ENCODE measurements at regions not wholly inside any gene's neighbourhood (a gene's known extent, or its start where the extent isn't known, plus 50 kb on each side); places are given as distances from the start of the nearest gene placed in this dataset.
"Not testable (repeated sequence)": the region's sequence is repeated elsewhere in the genome, so short reads cannot be mapped to it uniquely, and the experiment has no call there.

DNA sequence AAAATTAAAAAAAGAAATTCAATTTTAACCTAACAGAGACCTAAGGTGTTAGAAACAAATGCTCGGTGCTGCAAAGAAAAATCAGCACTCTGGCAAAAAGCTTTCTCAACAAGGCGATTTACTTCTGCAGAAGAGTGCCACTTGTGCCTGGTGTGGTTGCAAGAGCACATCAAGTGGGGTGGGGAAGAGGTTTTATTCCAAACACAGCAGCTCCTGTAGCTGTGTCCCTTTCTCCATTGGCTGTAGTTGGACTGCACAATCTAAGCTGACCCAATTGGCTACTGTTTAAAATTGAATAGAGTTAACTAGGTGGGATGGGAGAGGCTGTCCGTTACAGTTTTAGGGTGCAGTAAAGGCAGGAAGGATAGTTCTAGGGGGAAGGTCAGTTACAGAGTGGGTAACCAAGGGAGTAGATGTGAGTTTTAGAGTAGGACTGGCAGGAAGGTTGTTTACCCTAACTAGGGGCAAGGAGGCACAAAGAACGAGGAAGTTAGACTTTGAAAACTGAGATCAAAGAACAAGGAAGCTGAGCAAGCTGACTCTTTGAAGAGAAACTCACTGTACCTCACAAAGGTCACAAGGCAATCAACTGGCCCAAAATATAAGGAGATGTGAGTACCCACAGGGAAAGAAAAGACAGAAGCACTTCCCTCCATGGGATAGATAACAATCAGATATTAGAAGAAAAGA lies 145.7 kb downstream of the LIG4 start:
- TF ChIP-seq CTCF (conservative IDR thresholded peaks at IDR 0.05): no peak
- Histone ChIP-seq H2AK5ac (ENCODE audit: insufficient read length, low read length) (no peak overlapping the region), H4K5ac (ENCODE audit: insufficient read length, low read depth, low read length) (no peak overlapping the region), H3K56ac (ENCODE audit: insufficient read length, low read depth, low read length) (no peak overlapping the region), H3K4me2 (ENCODE audit: insufficient read depth, insufficient read length, low read length) (no peak overlapping the region), H2BK12ac (ENCODE audit: insufficient read length, low read depth, low read length) (no peak overlapping the region), H3K23me2 (ENCODE audit: insufficient read length, low read depth, low read length, poor library complexity, severe bottlenecking) (no peaks in the 10 kb centered on the region), H2BK5ac (ENCODE audit: insufficient read length, low read length) (no peak overlapping the region), H3K9ac (ENCODE audit: extremely low read depth, insufficient read length, low read length) (no peak overlapping the region), H3K27me3 (ENCODE audit: insufficient read depth, low read length) (no peaks in the 10 kb centered on the region), H3K23ac (ENCODE audit: insufficient read length, low read depth, low read length) (no peak overlapping the region), H2BK20ac (ENCODE audit: low read depth, low read length, poor library complexity, severe bottlenecking) (no peak overlapping the region), H3K9me3 (ENCODE audit: control insufficient read depth, low read depth, low read length) (no peaks in the 10 kb centered on the region), H3K79me2 (ENCODE audit: insufficient read depth, low read length) (no peaks in the 10 kb centered on the region), H4K8ac (replicated peaks; ENCODE audit: insufficient read length, low read depth, low read length) (no peak overlapping the region), H4K20me1 (ENCODE audit: control insufficient read depth, insufficient read depth, insufficient read length) (no peaks in the 10 kb centered on the region), H3K4me1 (ENCODE audit: insufficient read depth, low read length) (no peaks in the 10 kb centered on the region), H4K91ac (ENCODE audit: insufficient read length, low read depth, low read length) (no peak overlapping the region), H3K4ac (ENCODE audit: low read depth, low read length) (no peak overlapping the region), H3T11ph (ENCODE audit: low read length) (no peak overlapping the region), H3K79me1 (ENCODE audit: insufficient read depth, low read depth, low read length, poor library complexity, severe bottlenecking) (no peaks in the 10 kb centered on the region), H3K14ac (ENCODE audit: insufficient read depth, low read length) (no peak overlapping the region), H2BK120ac (ENCODE audit: low read depth, low read length, poor library complexity, severe bottlenecking) (no peak overlapping the region), H2BK15ac (ENCODE audit: low read depth, low read length) (no peak overlapping the region), H3K27ac (ENCODE audit: insufficient read length, low read depth, low read length) (no peak overlapping the region), H3K18ac (ENCODE audit: insufficient read length, low read depth, low read length) (no peak overlapping the region), H2AFZ (ENCODE audit: low read length) (no peak overlapping the region)
- Mint-ChIP-seq H3K4me3 (no peak overlapping the region), H3K9me3 (peaks cover 31 to 37% of the 10 kb centered on the region in 2 experiments; a peak in 4 of 5 replicates), H3K27ac (no peak overlapping the region), H3K4me1 (peaks cover 6 to 7% of the 10 kb centered on the region in 2 experiments), H3K36me3 (ENCODE audit: insufficient read depth in 1 of 3, low read depth in 3 of 3) (peaks cover 4 to 32% (median 21%) of the 10 kb centered on the region in 3 experiments; a peak in 6 of 7 replicates), H3K27me3 (ENCODE audit: low read depth) (no peaks in the 10 kb centered on the region)
- no peak for DNase-seq
- WGBS (ENCODE audit: extremely low coverage, insufficient read length, low lambda C conversion rate): no CpG with 5 or more reads among the region's 4 CpGs

DNA sequence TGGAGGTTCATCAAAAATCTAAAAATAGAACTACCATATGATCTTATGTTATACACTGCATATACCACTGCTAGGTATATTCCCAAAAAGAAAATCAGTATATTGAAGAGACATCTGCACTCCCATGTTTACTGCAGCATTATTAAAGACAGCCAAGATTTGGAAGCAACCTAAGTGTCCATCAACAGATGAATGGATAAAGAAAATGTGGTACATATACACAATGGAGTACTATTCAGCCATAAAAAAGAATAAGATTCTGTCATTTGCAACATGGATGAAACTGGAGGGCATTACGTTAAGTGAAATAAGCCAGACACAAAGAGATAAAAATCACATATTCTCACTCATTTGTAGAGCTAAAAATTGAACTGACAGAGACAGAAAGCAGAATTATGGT lies 151.0 kb downstream of the LIG4 start:
- not testable (repeated sequence) for H3K79me1 ChIP-seq (ENCODE audit: insufficient read depth, low read depth, low read length, poor library complexity, severe bottlenecking); H3K18ac ChIP-seq (ENCODE audit: insufficient read length, low read depth, low read length); H4K8ac ChIP-seq (replicated peaks; ENCODE audit: insufficient read length, low read depth, low read length); H3K27ac ChIP-seq (ENCODE audit: insufficient read length, low read depth, low read length); H3K23me2 ChIP-seq (ENCODE audit: insufficient read length, low read depth, low read length, poor library complexity, severe bottlenecking); H3K4me3 Mint-ChIP-seq; H4K5ac ChIP-seq (ENCODE audit: insufficient read length, low read depth, low read length); H3K27me3 ChIP-seq (ENCODE audit: insufficient read depth, low read length); H3K27ac Mint-ChIP-seq; H3K27me3 Mint-ChIP-seq (ENCODE audit: low read depth); H2BK120ac ChIP-seq (ENCODE audit: low read depth, low read length, poor library complexity, severe bottlenecking); H3K79me2 ChIP-seq (ENCODE audit: insufficient read depth, low read length); H3K56ac ChIP-seq (ENCODE audit: insufficient read length, low read depth, low read length); H3K14ac ChIP-seq (ENCODE audit: insufficient read depth, low read length); H3K4ac ChIP-seq (ENCODE audit: low read depth, low read length); H3K4me2 ChIP-seq (ENCODE audit: insufficient read depth, insufficient read length, low read length); H3K4me1 Mint-ChIP-seq; H3K9ac ChIP-seq (ENCODE audit: extremely low read depth, insufficient read length, low read length); H2AFZ ChIP-seq (ENCODE audit: low read length); DNase-seq; H3T11ph ChIP-seq (ENCODE audit: low read length); H4K20me1 ChIP-seq (ENCODE audit: control insufficient read depth, insufficient read depth, insufficient read length); H2BK12ac ChIP-seq (ENCODE audit: insufficient read length, low read depth, low read length); H3K23ac ChIP-seq (ENCODE audit: insufficient read length, low read depth, low read length); H2BK15ac ChIP-seq (ENCODE audit: low read depth, low read length); H4K91ac ChIP-seq (ENCODE audit: insufficient read length, low read depth, low read length); H3K4me1 ChIP-seq (ENCODE audit: insufficient read depth, low read length); H3K9me3 ChIP-seq (ENCODE audit: control insufficient read depth, low read depth, low read length); H2BK5ac ChIP-seq (ENCODE audit: insufficient read length, low read length); H2AK5ac ChIP-seq (ENCODE audit: insufficient read length, low read length); H2BK20ac ChIP-seq (ENCODE audit: low read depth, low read length, poor library complexity, severe bottlenecking)
- peaks cover 4 to 48% (median 21%) of the 10 kb centered on the region in 3 experiments for H3K36me3 Mint-ChIP-seq (ENCODE audit: insufficient read depth in 1 of 3, low read depth in 3 of 3)
- no CpG with 5 or more reads among the region's 1 CpG for WGBS (ENCODE audit: extremely low coverage, insufficient read length, low lambda C conversion rate)
- peaks cover 33 to 44% of the 10 kb centered on the region in 2 experiments for H3K9me3 Mint-ChIP-seq

Measured in H9 (cell line).